ENCODE measurements at regions not wholly inside any gene's neighbourhood (a gene's known extent, or its start where the extent isn't known, plus 50 kb on each side); places are given as distances from the start of the nearest gene placed in this dataset.

DNA sequence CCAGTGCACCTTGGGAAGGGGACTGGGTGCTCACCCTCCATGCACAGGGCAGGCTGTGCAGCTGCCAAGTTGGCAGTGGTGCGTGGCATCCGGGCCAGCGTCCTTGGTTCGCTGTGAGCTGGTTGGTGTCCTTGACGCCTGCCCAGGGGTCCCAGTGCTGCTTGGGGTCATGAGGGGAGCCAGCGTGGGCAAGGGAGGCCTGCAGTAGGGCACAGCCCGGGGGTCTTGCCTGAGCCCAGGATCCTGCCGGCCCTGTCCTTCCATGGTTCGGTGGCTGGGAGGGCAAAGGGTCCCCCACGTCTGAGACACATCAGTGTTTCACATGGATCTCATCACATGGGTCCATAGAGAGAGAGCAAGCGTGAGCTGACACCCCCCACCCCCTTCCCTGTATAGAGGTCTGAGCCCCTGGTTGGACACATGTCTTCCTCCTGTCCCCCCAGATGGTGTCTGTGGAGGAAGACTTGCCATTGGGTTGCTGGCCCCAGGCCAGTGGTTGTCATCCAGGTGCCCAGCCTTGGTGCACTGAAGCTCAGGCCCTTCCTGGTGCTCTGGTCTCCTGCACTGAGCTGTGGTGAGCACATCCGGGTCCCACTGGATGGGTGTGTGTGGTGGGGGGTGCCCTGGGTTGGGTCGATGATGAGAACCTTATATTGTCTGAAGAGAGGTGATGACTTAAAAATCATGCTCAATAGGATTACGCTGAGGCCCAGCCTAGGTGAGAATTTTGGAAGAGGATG lies 232.3 kb downstream of the SNRPN start:
- Histone ChIP-seq H3K4me3 (ENCODE audit: low read depth, low read length) (no peak overlapping the region), H3K27me3 (ENCODE audit: control insufficient read depth, insufficient read depth, low read length) (no peaks in the 10 kb centered on the region), H3K27ac (ENCODE audit: low read depth, low read length) (no peak overlapping the region), H3K9me3 (ENCODE audit: control insufficient read depth, insufficient read depth, low read length) (peaks cover 100% of the 10 kb centered on the region)
- ChIA-PET CTCF (no interaction called here), POLR2A (no interaction called here)
- no peak for DNase-seq (ENCODE audit: low read depth, low spot score)
- TF ChIP-seq, protein P1, sequence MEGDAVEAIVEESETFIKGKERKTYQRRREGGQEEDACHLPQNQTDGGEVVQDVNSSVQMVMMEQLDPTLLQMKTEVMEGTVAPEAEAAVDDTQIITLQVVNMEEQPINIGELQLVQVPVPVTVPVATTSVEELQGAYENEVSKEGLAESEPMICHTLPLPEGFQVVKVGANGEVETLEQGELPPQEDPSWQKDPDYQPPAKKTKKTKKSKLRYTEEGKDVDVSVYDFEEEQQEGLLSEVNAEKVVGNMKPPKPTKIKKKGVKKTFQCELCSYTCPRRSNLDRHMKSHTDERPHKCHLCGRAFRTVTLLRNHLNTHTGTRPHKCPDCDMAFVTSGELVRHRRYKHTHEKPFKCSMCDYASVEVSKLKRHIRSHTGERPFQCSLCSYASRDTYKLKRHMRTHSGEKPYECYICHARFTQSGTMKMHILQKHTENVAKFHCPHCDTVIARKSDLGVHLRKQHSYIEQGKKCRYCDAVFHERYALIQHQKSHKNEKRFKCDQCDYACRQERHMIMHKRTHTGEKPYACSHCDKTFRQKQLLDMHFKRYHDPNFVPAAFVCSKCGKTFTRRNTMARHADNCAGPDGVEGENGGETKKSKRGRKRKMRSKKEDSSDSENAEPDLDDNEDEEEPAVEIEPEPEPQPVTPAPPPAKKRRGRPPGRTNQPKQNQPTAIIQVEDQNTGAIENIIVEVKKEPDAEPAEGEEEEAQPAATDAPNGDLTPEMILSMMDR (IDR thresholded peaks at IDR 0.05; ENCODE audit: low read depth, low read length), result no peak

DNA sequence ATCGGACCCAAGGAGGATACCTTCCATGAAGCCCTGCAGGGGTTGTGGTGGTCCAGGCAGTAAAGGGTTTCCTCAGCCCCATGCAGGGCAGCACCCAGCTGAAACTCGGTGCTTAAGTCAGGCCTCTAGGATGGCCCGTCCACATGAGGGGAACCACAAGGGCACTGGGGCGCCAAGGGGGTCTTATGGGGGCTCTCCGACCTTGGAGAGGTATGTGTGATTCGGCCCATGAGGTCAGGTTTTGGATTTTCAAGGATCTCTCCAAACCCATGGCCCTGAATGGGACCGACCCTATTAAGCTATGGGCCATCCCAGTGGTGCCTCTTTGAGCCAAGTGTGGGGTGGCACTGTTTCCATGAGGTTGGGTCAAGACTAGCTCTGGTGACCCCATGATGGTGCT lies 233.3 kb downstream of the SNRPN start:
- H3K4me3 ChIP-seq (ENCODE audit: low read depth, low read length), result no peak overlapping the region
- TF ChIP-seq, protein P1 (IDR thresholded peaks at IDR 0.05; ENCODE audit: low read depth, low read length), result no peak
- CTCF ChIA-PET, result no interaction called here
- peaks cover 100% of the 10 kb centered on the region for H3K9me3 ChIP-seq (ENCODE audit: control insufficient read depth, insufficient read depth, low read length)
- DNase-seq (ENCODE audit: low read depth, low spot score), result no peak
- H3K27ac ChIP-seq (ENCODE audit: low read depth, low read length), result no peak overlapping the region
- POLR2A ChIA-PET, result no interaction called here
- no peaks in the 10 kb centered on the region for H3K27me3 ChIP-seq (ENCODE audit: control insufficient read depth, insufficient read depth, low read length)

DNA sequence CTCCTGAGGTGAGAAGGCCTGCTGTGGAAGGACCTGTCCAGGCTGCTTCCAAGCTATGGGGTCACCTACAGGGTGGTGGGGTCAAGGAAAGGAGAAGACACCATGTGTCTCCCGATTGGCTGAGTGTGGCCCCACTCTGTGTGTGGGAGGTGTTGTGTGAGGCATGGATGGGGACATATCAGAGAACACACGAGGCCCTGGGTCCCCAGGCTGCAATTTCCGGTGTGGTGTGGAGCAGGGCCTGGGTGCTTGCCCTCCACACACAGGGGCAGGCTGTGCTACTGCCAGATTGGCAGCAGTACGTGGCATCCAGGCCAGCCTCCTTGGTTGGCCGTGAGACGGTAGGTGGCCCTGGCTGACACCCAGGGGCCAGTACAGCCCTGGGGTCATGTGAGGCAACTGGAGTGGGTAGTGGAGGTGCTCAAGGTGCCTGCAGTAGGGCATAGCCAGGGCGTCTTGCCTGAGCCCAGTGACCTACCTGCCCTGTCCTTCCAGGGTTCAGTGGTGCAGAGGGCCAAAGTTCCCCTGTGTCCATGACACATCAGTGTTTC lies 233.8 kb downstream of the SNRPN start:
- CTCF ChIA-PET, result no interaction called here
- Histone ChIP-seq H3K27ac (ENCODE audit: low read depth, low read length) (no peak overlapping the region), H3K27me3 (ENCODE audit: control insufficient read depth, insufficient read depth, low read length) (no peaks in the 10 kb centered on the region), H3K9me3 (ENCODE audit: control insufficient read depth, insufficient read depth, low read length) (peaks cover 100% of the 10 kb centered on the region), H3K4me3 (ENCODE audit: low read depth, low read length) (no peak overlapping the region)
- no peak for DNase-seq (ENCODE audit: low read depth, low spot score)
- POLR2A ChIA-PET, result no interaction called here
- TF ChIP-seq, protein P1 (IDR thresholded peaks at IDR 0.05; ENCODE audit: low read depth, low read length), result no peak

DNA sequence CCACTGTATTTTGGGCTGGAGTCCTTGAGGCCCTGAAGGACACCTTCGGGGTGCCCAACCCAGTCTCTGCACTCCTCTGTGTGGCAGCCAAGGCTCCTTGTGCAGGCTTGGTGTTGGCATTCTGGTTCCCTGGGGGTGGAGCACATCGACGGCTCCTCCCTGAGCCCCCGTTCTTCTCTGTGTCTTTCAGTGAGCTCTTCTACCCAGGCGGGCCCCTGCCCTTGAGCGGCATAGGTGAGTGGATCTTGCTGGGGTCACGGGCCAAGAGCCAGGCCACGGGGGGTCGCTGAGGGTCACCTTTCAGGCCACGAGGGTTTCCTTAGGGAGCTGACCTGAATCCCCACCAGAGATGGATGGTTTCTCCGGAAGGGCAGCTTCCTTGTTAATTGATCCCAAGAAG lies 234.8 kb downstream of the SNRPN start:
- CTCF ChIA-PET, result no interaction called here
- H3K4me3 ChIP-seq (ENCODE audit: low read depth, low read length), result no peak overlapping the region
- peaks cover 100% of the 10 kb centered on the region for H3K9me3 ChIP-seq (ENCODE audit: control insufficient read depth, insufficient read depth, low read length)
- H3K27me3 ChIP-seq (ENCODE audit: control insufficient read depth, insufficient read depth, low read length), result no peaks in the 10 kb centered on the region
- H3K27ac ChIP-seq (ENCODE audit: low read depth, low read length), result no peak overlapping the region
- TF ChIP-seq, protein P1 (IDR thresholded peaks at IDR 0.05; ENCODE audit: low read depth, low read length), result no peak
- POLR2A ChIA-PET, result no interaction called here
- DNase-seq (ENCODE audit: low read depth, low spot score), result no peak

DNA sequence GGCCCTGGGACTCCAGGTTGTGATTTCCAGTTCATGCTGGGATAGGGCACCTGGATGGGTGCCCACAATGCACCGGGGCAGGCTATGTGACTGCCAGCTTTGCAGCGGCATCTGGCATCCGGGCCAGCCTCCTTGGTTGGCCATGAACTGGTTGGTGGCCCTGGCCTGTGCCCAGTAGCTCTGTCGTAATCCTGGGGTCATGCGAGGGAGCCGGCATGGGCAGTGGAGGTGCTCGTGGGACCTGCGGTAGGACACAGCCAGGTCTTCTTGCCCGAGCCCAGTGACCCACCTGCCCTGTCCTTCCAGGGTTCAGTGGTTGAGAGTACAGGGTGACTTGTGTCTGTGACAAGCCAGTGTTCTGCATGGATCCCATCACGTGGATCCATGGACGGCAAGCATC lies 237.9 kb downstream of the SNRPN start:
- POLR2A ChIA-PET, result no interaction called here
- no peak overlapping the region for H3K4me3 ChIP-seq (ENCODE audit: low read depth, low read length)
- CTCF ChIA-PET, result no interaction called here
- H3K27ac ChIP-seq (ENCODE audit: low read depth, low read length), result no peak overlapping the region
- DNase-seq (ENCODE audit: low read depth, low spot score), result no peak
- peaks cover 100% of the 10 kb centered on the region for H3K9me3 ChIP-seq (ENCODE audit: control insufficient read depth, insufficient read depth, low read length)
- no peaks in the 10 kb centered on the region for H3K27me3 ChIP-seq (ENCODE audit: control insufficient read depth, insufficient read depth, low read length)
- TF ChIP-seq, protein P1 (IDR thresholded peaks at IDR 0.05; ENCODE audit: low read depth, low read length), result no peak
